ENCODE measurements at regions not wholly inside any gene's neighbourhood (a gene's known extent, or its start where the extent isn't known, plus 50 kb on each side); places are given as distances from the start of the nearest gene placed in this dataset.

DNA sequence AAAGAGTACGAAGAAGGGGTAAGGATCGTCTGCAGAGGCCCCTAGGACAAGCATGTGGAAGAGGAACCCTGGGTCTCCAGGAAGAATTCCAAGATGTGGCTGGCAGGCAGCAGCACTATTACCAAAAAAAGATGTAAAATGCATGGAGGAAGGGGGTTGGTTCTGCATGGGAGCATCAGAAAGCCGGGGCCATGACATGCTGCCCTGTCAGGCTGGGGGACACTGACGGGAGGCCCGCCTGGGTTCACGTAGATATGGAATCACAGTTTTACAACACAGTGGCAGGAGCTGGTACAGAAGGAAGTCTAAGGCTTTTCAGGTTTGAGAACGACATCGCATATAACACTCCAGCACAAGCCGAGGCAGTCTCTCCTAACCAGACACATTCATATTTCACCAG lies 150.0 kb upstream of the GSC start:
- TF ChIP-seq, protein P1, sequence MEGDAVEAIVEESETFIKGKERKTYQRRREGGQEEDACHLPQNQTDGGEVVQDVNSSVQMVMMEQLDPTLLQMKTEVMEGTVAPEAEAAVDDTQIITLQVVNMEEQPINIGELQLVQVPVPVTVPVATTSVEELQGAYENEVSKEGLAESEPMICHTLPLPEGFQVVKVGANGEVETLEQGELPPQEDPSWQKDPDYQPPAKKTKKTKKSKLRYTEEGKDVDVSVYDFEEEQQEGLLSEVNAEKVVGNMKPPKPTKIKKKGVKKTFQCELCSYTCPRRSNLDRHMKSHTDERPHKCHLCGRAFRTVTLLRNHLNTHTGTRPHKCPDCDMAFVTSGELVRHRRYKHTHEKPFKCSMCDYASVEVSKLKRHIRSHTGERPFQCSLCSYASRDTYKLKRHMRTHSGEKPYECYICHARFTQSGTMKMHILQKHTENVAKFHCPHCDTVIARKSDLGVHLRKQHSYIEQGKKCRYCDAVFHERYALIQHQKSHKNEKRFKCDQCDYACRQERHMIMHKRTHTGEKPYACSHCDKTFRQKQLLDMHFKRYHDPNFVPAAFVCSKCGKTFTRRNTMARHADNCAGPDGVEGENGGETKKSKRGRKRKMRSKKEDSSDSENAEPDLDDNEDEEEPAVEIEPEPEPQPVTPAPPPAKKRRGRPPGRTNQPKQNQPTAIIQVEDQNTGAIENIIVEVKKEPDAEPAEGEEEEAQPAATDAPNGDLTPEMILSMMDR (IDR thresholded peaks at IDR 0.05), result no peak
- TF ChIP-seq POLR2A (IDR thresholded peaks at IDR 0.05), result no peak

Measured in right lobe of liver (tissue), 4 donors.